Thyroid gland (tissue), 4 donors: ENCODE measurements at regions not wholly inside any gene's neighbourhood (a gene's known extent, or its start where the extent isn't known, plus 50 kb on each side); places are given as distances from the start of the nearest gene placed in this dataset.

ENCODE experiments used
- DNase-seq, 2 donors: peaks; one replicate each; pipeline ENCODE4 v3.0.0-alpha.2; 2019
- H3K27ac ChIP-seq, 3 donors: fragments of 200-600 bp; sonication (generic); 1 replicate in 2 of 3; 2 replicates in 1 of 3; pipeline ENCODE4 v1.5.1; 2016 to 2019; ENCODE audit warnings: mild to moderate bottlenecking in 1 of 3, moderate library complexity in 1 of 3
- H3K27me3 ChIP-seq: fragments of 200-600 bp; sonication (generic); one replicate; pipeline ENCODE4 v1.5.1; 2019
- H3K36me3 ChIP-seq, 2 donors: fragments of 200-600 bp; sonication (generic); one replicate each; pipeline ENCODE4 v1.5.1; 2016 to 2019
- H3K4me1 ChIP-seq, 2 donors: fragments of 200-600 bp; sonication (generic); one replicate each; pipeline ENCODE4 v1.5.1; 2017 to 2019
- H3K4me3 ChIP-seq, 3 donors: fragments of 200-600 bp; sonication (generic); replicated peaks in 1 of 3; 1 replicate in 2 of 3; 2 replicates in 1 of 3; pipeline ENCODE4 v1.5.1; 2016; ENCODE audit warnings: mild to moderate bottlenecking in 1 of 3
- H3K9me3 ChIP-seq: fragments of 200-600 bp; sonication (generic); one replicate; pipeline ENCODE4 v1.5.1; 2017
- CTCF ChIP-seq, 6 experiments: fragments of 200-600 bp in 3 of 6; fragments of 450-650 bp in 3 of 6; sonication (generic) in 3 of 6; IDR thresholded peaks; one replicate each; pipeline ENCODE4 v1.5.1; 2016 to 2019; ENCODE audit warnings: antibody characterized with exemption in 6 of 6, mild to moderate bottlenecking in 2 of 6, inconsistent platforms in 1 of 6, moderate library complexity in 1 of 6
- POLR2A ChIP-seq, 2 donors: fragments of 450-650 bp; IDR thresholded peaks; one replicate each; pipeline ENCODE4 v1.6.1; 2017; ENCODE audit warnings: antibody characterized with exemption in 2 of 2, mild to moderate bottlenecking in 2 of 2, moderate library complexity in 1 of 2
- WGBS, 2 donors: methylation state at CpG; one replicate each; pipeline ENCODE4 v1.1.5; 2017; 5-methylcytosine and 5-hydroxymethylcytosine counted together
- intact Hi-C: fragments of 100-400 bp; cut with DNase I; formaldehyde crosslinking; loops from one replicate; pipeline ENCODE4 v1.15.1; 2023

DNA sequence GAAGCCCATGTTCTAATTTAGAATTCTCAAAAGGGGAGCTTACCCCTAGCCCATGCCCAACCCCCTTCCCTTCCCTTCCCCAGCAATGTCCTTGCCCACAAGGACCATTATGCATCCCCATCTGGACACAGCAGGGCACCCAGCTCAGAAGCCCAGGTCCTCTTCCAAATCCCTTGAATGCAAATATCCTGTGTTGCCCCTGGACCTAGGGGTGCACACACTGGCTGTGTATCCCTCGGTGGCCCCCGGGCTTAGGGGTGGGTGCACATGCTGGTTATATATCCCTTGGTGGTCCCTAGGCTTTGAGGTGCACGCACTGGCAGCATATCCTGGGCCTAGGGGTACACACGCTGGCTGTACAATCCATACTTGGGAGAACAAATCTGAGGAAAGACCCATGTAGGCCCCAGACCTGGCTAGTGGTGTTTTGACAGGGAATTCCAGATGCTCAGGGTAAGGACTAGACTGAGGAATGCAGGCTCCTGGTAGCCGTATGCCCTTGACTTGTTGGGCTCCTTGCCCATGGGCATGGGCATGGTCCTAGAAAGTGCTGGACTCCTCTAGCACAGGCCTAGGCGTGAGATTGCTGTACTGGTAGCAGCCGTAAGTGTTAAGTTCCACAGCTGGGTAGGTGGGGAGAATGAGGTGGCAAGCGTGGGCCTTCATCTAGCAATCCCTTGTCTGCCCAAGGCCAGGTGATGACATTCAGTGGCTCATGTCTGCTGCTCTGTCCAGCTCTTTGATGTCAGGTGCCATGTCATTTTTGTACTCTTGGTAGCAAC lies 222.4 kb downstream of the OPA1 start:
- Histone ChIP-seq H3K27me3 (no peaks in the 10 kb centered on the region), H3K27ac (no peak overlapping the region), H3K36me3 (no peaks in the 10 kb centered on the region), H3K9me3 (no peaks in the 10 kb centered on the region), H3K4me1 (peaks cover 0 to 6% of the 10 kb centered on the region in 2 donors), H3K4me3 (no peak overlapping the region)
- DNase-seq = no peak
- 91 to 98% methylated on average over 7 to 8 of the region's 8 CpGs for WGBS, 2 donors
- TF ChIP-seq CTCF (IDR thresholded peaks at IDR 0.05) = no peak
- TF ChIP-seq POLR2A (IDR thresholded peaks at IDR 0.05) = no peak
- intact Hi-C loops = no loop called here

DNA sequence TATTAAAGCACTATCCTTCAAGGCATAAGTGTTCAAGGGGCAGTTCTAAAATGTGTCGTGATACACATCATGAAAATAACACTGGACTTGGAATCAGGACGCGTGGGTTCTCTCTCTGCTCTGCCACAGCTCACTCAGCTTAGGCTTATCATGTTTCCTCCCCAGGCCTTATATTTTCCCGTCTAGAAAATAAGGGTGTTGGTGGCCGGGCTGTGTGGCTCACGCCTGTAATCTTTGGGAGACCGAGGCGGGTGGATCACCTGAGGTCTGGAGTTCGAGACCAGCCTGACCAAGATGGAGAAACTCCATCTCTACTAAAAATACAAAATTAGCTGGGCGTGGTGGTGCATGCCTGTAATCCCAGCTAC lies 223.0 kb downstream of the OPA1 start:
- Histone ChIP-seq H3K27ac (no peak overlapping the region), H3K36me3 (no peaks in the 10 kb centered on the region), H3K4me1 (peaks cover 0 to 6% of the 10 kb centered on the region in 2 donors), H3K4me3 (no peak overlapping the region), H3K27me3 (no peaks in the 10 kb centered on the region), H3K9me3 (no peaks in the 10 kb centered on the region)
- intact Hi-C loops = no loop called here
- DNase-seq = no peak
- 87 to 98% methylated on average over 10 of the region's 10 CpGs for WGBS, 2 donors
- TF ChIP-seq POLR2A (IDR thresholded peaks at IDR 0.05) = no peak
- no peak for TF ChIP-seq CTCF (IDR thresholded peaks at IDR 0.05)

DNA sequence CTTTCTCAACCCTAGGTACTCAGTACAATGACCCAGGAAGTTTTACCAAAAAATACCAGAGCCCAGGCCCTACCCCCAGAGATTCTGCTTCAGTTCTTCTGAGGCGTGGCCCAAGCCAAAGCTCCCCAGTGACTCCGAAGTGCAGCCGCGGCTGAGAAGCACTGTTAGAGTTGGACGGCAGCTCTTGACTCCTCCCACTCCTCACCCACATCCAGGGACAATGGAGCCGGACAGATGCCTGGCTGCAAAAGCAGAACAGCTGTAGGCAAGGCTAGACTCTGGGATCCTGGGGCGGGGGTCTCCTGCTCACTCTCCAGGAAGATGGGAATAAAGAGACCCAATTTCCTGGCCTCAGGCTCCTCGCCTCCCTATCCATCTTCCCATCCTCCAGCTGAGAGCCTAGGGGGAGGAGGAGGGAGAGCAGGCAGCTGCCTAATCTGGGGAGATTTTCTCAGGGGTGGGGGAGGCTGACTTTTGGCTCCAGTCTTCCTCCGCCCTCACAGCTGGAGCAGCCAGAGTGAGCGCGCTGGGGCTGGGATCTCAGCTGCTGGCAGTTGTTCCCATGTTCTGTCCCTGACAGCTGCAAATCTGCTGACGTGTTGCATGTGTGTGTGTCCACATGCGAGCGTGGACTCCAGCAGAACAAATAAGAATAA lies 223.8 kb downstream of the OPA1 start:
- intact Hi-C loops = no loop called here
- DNase-seq = peak; percentile 48 to 51

DNA sequence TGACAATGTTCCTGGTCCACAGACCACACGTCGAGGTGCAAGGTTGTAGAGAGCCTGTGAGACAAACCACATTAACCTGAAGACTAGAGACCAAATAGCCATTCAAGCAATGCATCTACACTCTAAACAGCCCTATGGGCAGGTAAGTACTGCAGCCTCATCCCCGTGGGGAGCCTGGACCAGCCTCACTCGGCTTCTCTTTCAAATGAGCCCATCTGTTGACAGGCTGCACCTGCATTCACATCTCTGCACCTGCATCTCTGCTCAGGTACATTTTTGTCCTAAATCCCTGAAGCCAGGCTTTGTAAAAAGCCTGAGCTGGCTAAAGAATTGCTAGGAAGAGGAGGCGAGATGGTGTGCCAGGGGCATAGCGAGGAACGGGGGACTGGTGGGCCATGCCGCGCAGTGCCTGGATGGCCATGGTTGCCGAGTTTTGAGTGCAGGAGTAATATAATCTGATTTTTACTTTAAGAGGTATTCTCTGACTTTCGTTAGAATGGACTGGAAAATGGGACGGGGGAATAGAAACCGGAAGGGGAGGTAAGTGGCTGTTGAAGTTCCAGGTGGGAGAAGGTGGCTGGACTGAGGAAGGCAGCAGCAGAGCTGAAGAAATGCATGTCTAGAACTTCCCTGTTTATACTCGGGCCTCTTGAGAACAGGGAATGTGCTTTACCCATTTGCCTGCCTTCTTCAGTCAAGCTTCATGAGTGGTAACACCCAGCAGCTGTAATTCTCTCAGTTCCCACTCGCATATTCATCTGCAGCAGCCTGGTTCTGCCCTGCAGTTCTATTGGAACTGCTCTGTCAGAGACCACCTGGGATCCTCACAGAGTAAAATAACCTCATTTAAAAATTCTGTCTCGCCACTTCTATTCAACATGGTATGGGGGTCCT lies 226.4 kb downstream of the OPA1 start:
- no peak overlapping the region for H3K27ac ChIP-seq

More for the DNA sequence above, 223.8 kb downstream of the OPA1 start:
- no peaks in the 10 kb centered on the region for H3K36me3 ChIP-seq
- H3K27ac ChIP-seq = no peak overlapping the region
- H3K27me3 ChIP-seq = no peaks in the 10 kb centered on the region
- no peak for TF ChIP-seq POLR2A (IDR thresholded peaks at IDR 0.05)
- no peak for TF ChIP-seq CTCF (IDR thresholded peaks at IDR 0.05)
- H3K4me1 ChIP-seq = peaks cover 0 to 6% of the 10 kb centered on the region in 2 donors
- no peaks in the 10 kb centered on the region for H3K9me3 ChIP-seq
- WGBS, 2 donors = 43 to 46% methylated on average over 12 to 14 of the region's 14 CpGs
- no peak overlapping the region for H3K4me3 ChIP-seq

More for the DNA sequence above, 226.4 kb downstream of the OPA1 start:
- H3K4me3 ChIP-seq = no peak overlapping the region
- H3K9me3 ChIP-seq = no peaks in the 10 kb centered on the region
- intact Hi-C loops = no loop called here
- no peaks in the 10 kb centered on the region for H3K27me3 ChIP-seq
- peaks cover 0 to 6% of the 10 kb centered on the region in 2 donors for H3K4me1 ChIP-seq
- WGBS, 2 donors = 75 to 77% methylated on average over 16 of the region's 16 CpGs
- no peak for DNase-seq
- no peaks in the 10 kb centered on the region for H3K36me3 ChIP-seq
- no peak for TF ChIP-seq CTCF (IDR thresholded peaks at IDR 0.05)
